H1 (cell line): ENCODE measurements at regions not wholly inside any gene's neighbourhood (a gene's known extent, or its start where the extent isn't known, plus 50 kb on each side); places are given as distances from the start of the nearest gene placed in this dataset.

Experiments
- CTCF ChIA-PET: fragments of 300-600 bp; sonication (Branson Sonifier 250); formaldehyde crosslinking; loops from one replicate; lab custom pipeline; 2021; ENCODE audit not compliant: partially characterized antibody; lab: Charles Lee
- POLR2A ChIA-PET: fragments of 300-600 bp; sonication (Branson Sonifier 250); formaldehyde crosslinking; loops from one replicate; lab custom pipeline; 2021; ENCODE audit warnings: inconsistent platforms; ENCODE audit not compliant: partially characterized antibody; lab: Charles Lee
- DNase-seq, 2 experiments: peaks; one replicate each; pipeline versions ENCODE4 v3.0.0 to v3.0.0-alpha.2; 2010 to 2022; ENCODE audit warnings: low spot score in 2 of 2, low read depth in 1 of 2, mixed read lengths in 1 of 2
- FAIRE-seq: peaks from 2 replicates; lab custom pipeline; 2011; peaks lifted over from hg19 to GRCh38; lab: Jason Lieb, UNC
- H2AFZ ChIP-seq: 2 replicates; pipeline ENCODE4 v1.8.1; 2012; ENCODE audit warnings: low read length, inconsistent platforms
- H2AK5ac ChIP-seq: 2 replicates; pipeline ENCODE4 v1.6.1; 2013; ENCODE audit warnings: low read depth, low read length
- H2BK120ac ChIP-seq: replicated peaks from 2 replicates; pipeline ENCODE3; 2013; ENCODE audit warnings: low read depth, low read length, inconsistent platforms
- H2BK12ac ChIP-seq: 2 replicates; pipeline ENCODE4 v1.6.1; 2013; ENCODE audit warnings: low read depth, low read length
- H2BK15ac ChIP-seq: 2 replicates; pipeline ENCODE4 v1.6.1; 2013; ENCODE audit warnings: low read length
- H2BK20ac ChIP-seq: 2 replicates; pipeline ENCODE4 v1.6.1; 2013; ENCODE audit warnings: low read length
- H2BK5ac ChIP-seq: 2 replicates; pipeline ENCODE4 v1.6.1; 2013; ENCODE audit warnings: low read depth, low read length
- H3K14ac ChIP-seq: 2 replicates; pipeline ENCODE4 v1.6.1; 2013; ENCODE audit warnings: inconsistent platforms; ENCODE audit not compliant: insufficient read length
- H3K18ac ChIP-seq: 2 replicates; pipeline ENCODE4 v1.6.1; 2013; ENCODE audit warnings: low read length; ENCODE audit errors: extremely low read depth
- H3K23ac ChIP-seq: 2 replicates; pipeline ENCODE4 v1.6.1; 2013; ENCODE audit warnings: inconsistent platforms; ENCODE audit not compliant: insufficient read length
- H3K23me2 ChIP-seq: 2 replicates; pipeline ENCODE4 v1.6.1; 2013; ENCODE audit warnings: low read depth, low read length
- H3K27ac ChIP-seq: 2 replicates; pipeline ENCODE4 v1.6.1; 2011; ENCODE audit warnings: low read depth, low read length, inconsistent platforms
- H3K27me3 ChIP-seq, 4 experiments: replicated peaks in 1 of 4; 1 replicate in 1 of 4; 2 replicates in 3 of 4; pipeline versions ENCODE4 v1.6.1 to v1.8.1; 2011 to 2013; ENCODE audit warnings: low read length in 3 of 4, mild to moderate bottlenecking in 3 of 4, inconsistent platforms in 2 of 4, mixed read lengths in 2 of 4, moderate library complexity in 1 of 4; ENCODE audit not compliant: control insufficient read depth in 3 of 4, insufficient read depth in 3 of 4; ENCODE audit errors: extremely low read depth in 1 of 4
- H3K36me3 ChIP-seq, 4 experiments: 2 replicates each; pipeline versions ENCODE4 v1.6.1 to v1.8.1; 2011 to 2013; ENCODE audit warnings: mild to moderate bottlenecking in 4 of 4, low read length in 3 of 4, moderate library complexity in 2 of 4, control low read depth in 1 of 4, inconsistent platforms in 1 of 4; ENCODE audit not compliant: insufficient read depth in 4 of 4, control insufficient read depth in 2 of 4
- H3K4ac ChIP-seq: replicated peaks from 2 replicates; pipeline ENCODE3; 2013; ENCODE audit warnings: low read length, low read depth, mixed read lengths, inconsistent platforms; ENCODE audit not compliant: insufficient read length
- H3K4me1 ChIP-seq, 4 experiments: replicated peaks in 1 of 4; 1 replicate in 1 of 4; 2 replicates in 3 of 4; pipeline versions ENCODE4 v1.6.1 to v1.8.1; 2011 to 2013; ENCODE audit warnings: low read length in 3 of 4, inconsistent platforms in 2 of 4, mixed read lengths in 1 of 4; ENCODE audit not compliant: insufficient read depth in 4 of 4, control insufficient read depth in 3 of 4
- H3K4me2 ChIP-seq, 2 experiments: 2 replicates each; pipeline versions ENCODE4 v1.6.1 to v1.8.1; 2011 to 2013; ENCODE audit warnings: low read depth in 2 of 2, low read length in 2 of 2, control low read depth in 1 of 2, inconsistent platforms in 1 of 2, mild to moderate bottlenecking in 1 of 2; ENCODE audit not compliant: insufficient read depth in 1 of 2
- H3K4me3 ChIP-seq, 4 experiments: fragments of 200-600, 300-600 bp in 1 of 4; sonication (generic), shearing (Covaris generic), sonication (Bioruptor Twin) in 1 of 4; 2 replicates each; pipeline versions ENCODE4 v1.5.1 to v1.8.1; 2011 to 2016; ENCODE audit warnings: low read length in 4 of 4, low read depth in 3 of 4, control low read depth in 2 of 4, inconsistent platforms in 2 of 4, mild to moderate bottlenecking in 2 of 4, mixed read lengths in 1 of 4, moderate library complexity in 1 of 4; ENCODE audit not compliant: insufficient read depth in 2 of 4; ENCODE audit errors: extremely low read depth in 1 of 4
- H3K56ac ChIP-seq: replicated peaks from 2 replicates; pipeline ENCODE3; 2013; ENCODE audit warnings: low read depth, mild to moderate bottlenecking, mixed read lengths, low read length, inconsistent platforms; ENCODE audit not compliant: insufficient read length
- H3K79me1 ChIP-seq: 2 replicates; pipeline ENCODE4 v1.6.1; 2013; ENCODE audit warnings: low read depth, low read length, control low read depth
- H3K79me2 ChIP-seq, 2 experiments: 2 replicates each; pipeline versions ENCODE4 v1.6.1 to v1.8.1; 2012 to 2013; ENCODE audit warnings: low read length in 2 of 2, mild to moderate bottlenecking in 2 of 2, inconsistent platforms in 1 of 2; ENCODE audit not compliant: insufficient read depth in 2 of 2, control insufficient read depth in 1 of 2
- H3K9ac ChIP-seq, 4 experiments: replicated peaks in 1 of 4; 1 replicate in 1 of 4; 2 replicates in 3 of 4; pipeline versions ENCODE4 v1.6.1 to v1.8.1; 2011 to 2013; ENCODE audit warnings: low read depth in 3 of 4, low read length in 3 of 4, control low read depth in 2 of 4, mild to moderate bottlenecking in 2 of 4, moderate library complexity in 2 of 4, inconsistent platforms in 1 of 4; ENCODE audit errors: extremely low read depth in 1 of 4
- H3K9me3 ChIP-seq, 2 experiments: 2 replicates each; pipeline versions ENCODE4 v1.6.1 to v1.8.1; 2012 to 2013; ENCODE audit warnings: mild to moderate bottlenecking in 2 of 2, moderate library complexity in 2 of 2, control low read depth in 1 of 2, inconsistent platforms in 1 of 2, low read depth in 1 of 2, low read length in 1 of 2, mixed read lengths in 1 of 2; ENCODE audit not compliant: insufficient read depth in 2 of 2
- H4K20me1 ChIP-seq, 2 experiments: replicated peaks in 1 of 2; 2 replicates each; pipeline versions ENCODE3 to v1.8.1; 2011 to 2013; ENCODE audit warnings: inconsistent platforms in 2 of 2, low read length in 2 of 2, mild to moderate bottlenecking in 1 of 2; ENCODE audit not compliant: insufficient read depth in 2 of 2, control insufficient read depth in 1 of 2
- H4K5ac ChIP-seq: 2 replicates; pipeline ENCODE4 v1.6.1; 2013; ENCODE audit warnings: low read length, low read depth, mixed read lengths, inconsistent platforms; ENCODE audit not compliant: insufficient read length
- H4K8ac ChIP-seq: 2 replicates; pipeline ENCODE4 v1.8.0; 2013; ENCODE audit warnings: mild to moderate bottlenecking, moderate library complexity, low read length, inconsistent platforms; ENCODE audit not compliant: insufficient read depth; ENCODE audit errors: extremely low read depth
- H4K91ac ChIP-seq: replicated peaks from 2 replicates; pipeline ENCODE3; 2013; ENCODE audit warnings: low read length, mixed read lengths, inconsistent platforms; ENCODE audit not compliant: insufficient read length
- CBX5 ChIP-seq: fragments of 300-800, 300-1000 bp; sonication (generic); IDR thresholded peaks from 2 replicates; pipeline ENCODE4 v1.7.1; 2016; ENCODE audit warnings: antibody characterized with exemption, low read length, low read depth
- CHD1 ChIP-seq: IDR thresholded peaks from 2 replicates; pipeline ENCODE4 v1.6.1; 2012; ENCODE audit warnings: low read depth, low read length, improper control_type of control experiment
- CREB1 ChIP-seq: IDR thresholded peaks from 2 replicates; pipeline ENCODE4 v1.6.1; 2012; ENCODE audit warnings: inconsistent platforms
- EP300 ChIP-seq, 2 experiments: IDR thresholded peaks; 1 replicate in 1 of 2; 2 replicates in 1 of 2; pipeline ENCODE4 v1.6.1; 2011 to 2012; ENCODE audit warnings: low read depth in 2 of 2, low read length in 2 of 2, mild to moderate bottlenecking in 2 of 2, borderline replicate concordance in 1 of 2, inconsistent platforms in 1 of 2, moderate library complexity in 1 of 2
- EZH2 ChIP-seq: fragments of 200-600 bp; sonication (generic); IDR thresholded peaks from 2 replicates; pipeline ENCODE4 v1.7.1; 2012; ENCODE audit warnings: low read depth, mild to moderate bottlenecking, moderate library complexity, low read length, inconsistent platforms; ENCODE audit not compliant: severe bottlenecking
- FOSL1 ChIP-seq: IDR thresholded peaks from 2 replicates; pipeline ENCODE4 v1.6.1; 2011; ENCODE audit warnings: mild to moderate bottlenecking, low read depth, low read length, moderate library complexity; ENCODE audit not compliant: insufficient read depth
- POLR2AphosphoS5 ChIP-seq: IDR thresholded peaks from 2 replicates; pipeline ENCODE4 v1.6.1; 2011; ENCODE audit warnings: low read depth, low read length
- SIN3A ChIP-seq, 2 experiments: IDR thresholded peaks in 1 of 2; conservative IDR thresholded peaks in 1 of 2; 2 replicates each; pipeline ENCODE4 v1.6.1; 2011 to 2012; ENCODE audit warnings: low read length in 2 of 2, improper control_type of control experiment in 1 of 2, low read depth in 1 of 2, mild to moderate bottlenecking in 1 of 2
- TAF7 ChIP-seq: optimal IDR thresholded peaks from 2 replicates; pipeline ENCODE3; 2011; ENCODE audit warnings: low read depth, mild to moderate bottlenecking, inconsistent platforms, low read length, moderate library complexity, borderline replicate concordance
- TBP ChIP-seq: IDR thresholded peaks from 2 replicates; pipeline ENCODE4 v1.6.1; 2011; ENCODE audit warnings: low read depth, low read length, improper control_type of control experiment
- YY1 ChIP-seq: IDR thresholded peaks from 2 replicates; pipeline ENCODE4 v1.6.1; 2011; ENCODE audit warnings: low read depth, mild to moderate bottlenecking, low read length
- WGBS, 2 experiments: shearing (Covaris generic) in 1 of 2; methylation state at CpG; one replicate each; pipeline versions ENCODE4 v1.1.6 to v1.1.7; 2013 to 2015; ENCODE audit warnings: low lambda C conversion rate in 2 of 2, mixed read lengths in 2 of 2, inconsistent platforms in 1 of 2, low coverage in 1 of 2, missing lambda C conversion rate in 1 of 2; ENCODE audit not compliant: insufficient replicate concordance in 2 of 2, insufficient coverage in 1 of 2, insufficient read length in 1 of 2; ENCODE audit errors: extremely low coverage in 1 of 2, missing lambda C conversion rate in 1 of 2; 5-methylcytosine and 5-hydroxymethylcytosine counted together
- TF ChIP-seq, protein P1 (sequence below), 3 experiments: IDR thresholded peaks; 1 replicate in 2 of 3; 2 replicates in 1 of 3; pipeline versions ENCODE4 v1.5.1 to v1.6.1; 2011; ENCODE audit warnings: low read length in 3 of 3, mild to moderate bottlenecking in 3 of 3, inconsistent platforms in 2 of 3, low read depth in 1 of 3, moderate library complexity in 1 of 3; ENCODE audit not compliant: insufficient read depth in 1 of 3; ENCODE audit errors: control extremely low read depth in 1 of 3

DNA sequence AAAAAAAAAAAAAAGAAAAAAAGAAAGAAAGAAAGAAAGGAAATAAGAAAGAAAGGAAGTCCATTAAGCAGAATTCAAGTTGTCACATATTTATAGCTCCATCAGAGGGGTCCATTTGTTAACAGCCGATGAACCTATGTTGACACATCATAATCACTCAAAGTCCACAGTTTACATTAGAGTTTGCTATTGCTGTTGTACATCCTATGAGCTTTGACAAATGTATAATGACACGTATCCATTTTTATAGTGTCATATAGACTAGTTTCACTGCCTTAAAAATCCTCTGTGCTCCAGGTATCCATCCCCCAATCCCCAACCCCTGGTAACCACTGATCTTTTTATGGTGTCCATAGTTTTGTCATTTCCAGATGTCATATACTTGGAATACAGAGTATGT, 335.2 kb downstream of the RND3 start:
- Histone ChIP-seq H2BK20ac (no peak overlapping the region), H3K79me1 (no peaks in the 10 kb centered on the region), H3K27me3 (no peaks in the 10 kb centered on the region), H2AFZ (no peak overlapping the region), H3K4me2 (no peak overlapping the region), H3K4ac (no peak overlapping the region), H3K56ac (no peak overlapping the region), H4K8ac (no peak overlapping the region), H3K14ac (no peak overlapping the region), H3K9me3 (peaks cover 1 to 2% of the 10 kb centered on the region in 2 experiments; a peak in 2 of 4 replicates), H4K5ac (no peak overlapping the region), H3K9ac (no peak overlapping the region), H3K23me2 (no peaks in the 10 kb centered on the region), H3K23ac (no peak overlapping the region), H3K27ac (no peak overlapping the region), H4K91ac (no peak overlapping the region), H3K4me3 (no peak overlapping the region), H3K36me3 (no peaks in the 10 kb centered on the region; a peak in 1 of 8 replicates), H2AK5ac (no peak overlapping the region), H3K79me2 (no peaks in the 10 kb centered on the region), H2BK15ac (no peak overlapping the region), H2BK120ac (no peak overlapping the region), H3K4me1 (no peaks in the 10 kb centered on the region), H2BK12ac (no peak overlapping the region), H3K18ac (no peak overlapping the region), H2BK5ac (no peak overlapping the region), H4K20me1 (no peaks in the 10 kb centered on the region)
- POLR2A ChIA-PET = no interaction called here
- DNase-seq (no peak), FAIRE-seq (no peak)
- whole genome bisulfite sequencing, 2 experiments = 97% methylated on average over 2 of the region's 2 CpGs; no CpG with 5 or more reads in 1 of the 2 experiments
- CTCF ChIA-PET = interaction anchor here (0.6 to 1.2 kb wide), 2 partner anchors 17 to 1159 kb away, joined by 3 to 4 read pairs; no protein-coding TSS in a partner anchor
- no peak for TF ChIP-seq CBX5
- no peak for TF ChIP-seq TAF7
- no peak for TF ChIP-seq YY1
- no peak for TF ChIP-seq EZH2
- TF ChIP-seq, protein P1, sequence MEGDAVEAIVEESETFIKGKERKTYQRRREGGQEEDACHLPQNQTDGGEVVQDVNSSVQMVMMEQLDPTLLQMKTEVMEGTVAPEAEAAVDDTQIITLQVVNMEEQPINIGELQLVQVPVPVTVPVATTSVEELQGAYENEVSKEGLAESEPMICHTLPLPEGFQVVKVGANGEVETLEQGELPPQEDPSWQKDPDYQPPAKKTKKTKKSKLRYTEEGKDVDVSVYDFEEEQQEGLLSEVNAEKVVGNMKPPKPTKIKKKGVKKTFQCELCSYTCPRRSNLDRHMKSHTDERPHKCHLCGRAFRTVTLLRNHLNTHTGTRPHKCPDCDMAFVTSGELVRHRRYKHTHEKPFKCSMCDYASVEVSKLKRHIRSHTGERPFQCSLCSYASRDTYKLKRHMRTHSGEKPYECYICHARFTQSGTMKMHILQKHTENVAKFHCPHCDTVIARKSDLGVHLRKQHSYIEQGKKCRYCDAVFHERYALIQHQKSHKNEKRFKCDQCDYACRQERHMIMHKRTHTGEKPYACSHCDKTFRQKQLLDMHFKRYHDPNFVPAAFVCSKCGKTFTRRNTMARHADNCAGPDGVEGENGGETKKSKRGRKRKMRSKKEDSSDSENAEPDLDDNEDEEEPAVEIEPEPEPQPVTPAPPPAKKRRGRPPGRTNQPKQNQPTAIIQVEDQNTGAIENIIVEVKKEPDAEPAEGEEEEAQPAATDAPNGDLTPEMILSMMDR (IDR thresholded peaks at IDR 0.05; ENCODE audit: control extremely low read depth in 1 of 3, insufficient read depth in 1 of 3, low read depth in 1 of 3, low read length in 3 of 3) = no peak
- no peak for TF ChIP-seq EP300 (IDR thresholded peaks at IDR 0.05; ENCODE audit: borderline replicate concordance in 1 of 2, low read depth in 2 of 2, low read length in 2 of 2)
- TF ChIP-seq POLR2AphosphoS5 = no peak
- no peak for TF ChIP-seq FOSL1
- TF ChIP-seq TBP = no peak
- TF ChIP-seq SIN3A (conservative IDR thresholded peaks at IDR 0.05 in 1 of 2, IDR thresholded peaks at IDR 0.05 in 1 of 2; ENCODE audit: low read depth in 1 of 2, low read length in 2 of 2) = no peak
- TF ChIP-seq CREB1 = no peak
- no peak for TF ChIP-seq CHD1
